Sigmoid colon (tissue), 6 donors: ENCODE measurements at regions not wholly inside any gene's neighbourhood (a gene's known extent, or its start where the extent isn't known, plus 50 kb on each side); places are given as distances from the start of the nearest gene placed in this dataset.
"Not testable (repeated sequence)": the region's sequence is repeated elsewhere in the genome, so short reads cannot be mapped to it uniquely, and the experiment has no call there.

ENCODE experiments used
- DNase-seq: peaks from one replicate; pipeline ENCODE4 v3.0.0-alpha.2; 2019
- H3K27ac ChIP-seq, 4 donors: fragments of 200-600 bp; sonication (generic); one replicate each; pipeline ENCODE4 v1.5.1; 2016 to 2019; ENCODE audit warnings: mild to moderate bottlenecking in 1 of 4
- H3K27me3 ChIP-seq, 3 donors: fragments of 200-600 bp; sonication (generic); one replicate each; pipeline ENCODE4 v1.5.1; 2019; ENCODE audit warnings: mild to moderate bottlenecking in 1 of 3
- H3K36me3 ChIP-seq, 4 donors: fragments of 200-600 bp; sonication (generic); one replicate each; pipeline ENCODE4 v1.5.1; 2016 to 2019
- H3K4me1 ChIP-seq, 4 donors: fragments of 200-600 bp; sonication (generic); one replicate each; pipeline ENCODE4 v1.5.1; 2017 to 2019
- H3K4me3 ChIP-seq, 4 donors: fragments of 200-600 bp; sonication (generic); one replicate each; pipeline ENCODE4 v1.5.1; 2017 to 2019; ENCODE audit warnings: mild to moderate bottlenecking in 2 of 4, moderate library complexity in 1 of 4
- H3K9me3 ChIP-seq, 4 donors: fragments of 200-600 bp in 3 of 4; sonication (generic) in 3 of 4; one replicate each; pipeline versions ENCODE4 v1.5.1 to v1.6.1; 2013 to 2019
- EP300 ChIP-seq, 4 donors: sonication (generic); formaldehyde crosslinking; IDR thresholded peaks; one replicate each; pipeline ENCODE4 v1.6.1; 2017; ENCODE audit warnings: antibody characterized with exemption in 4 of 4
- POLR2A ChIP-seq, 2 donors: fragments of 450-650 bp; IDR thresholded peaks; one replicate each; pipeline ENCODE4 v1.6.1; 2016; ENCODE audit warnings: antibody characterized with exemption in 2 of 2, mild to moderate bottlenecking in 2 of 2, moderate library complexity in 2 of 2
- POLR2AphosphoS5 ChIP-seq, 4 donors: sonication (generic); formaldehyde crosslinking; IDR thresholded peaks; one replicate each; pipeline ENCODE4 v1.6.1; 2017; ENCODE audit warnings: antibody characterized with exemption in 4 of 4
- WGBS, 2 donors: extraction: QIAGEN DNeasy Blood & Tissue Kit; methylation state at CpG; one replicate each; pipeline ENCODE4 v1.1.7; 2013; 5-methylcytosine and 5-hydroxymethylcytosine counted together
- intact Hi-C: fragments of 100-400 bp; cut with DNase I; formaldehyde crosslinking; loops from one replicate; pipeline ENCODE4 v1.15.1; 2023
- TF ChIP-seq, protein P1 (sequence below), 4 experiments: fragments of 450-650 bp in 3 of 4; fragments of 200-600 bp in 1 of 4; IDR thresholded peaks; one replicate each; pipeline ENCODE4 v1.5.1; 2016 to 2019; ENCODE audit warnings: antibody characterized with exemption in 4 of 4, mild to moderate bottlenecking in 3 of 4, moderate library complexity in 2 of 4
- donor health status: healthy with polysubstance abuse.
- donor health status: healthy.

DNA sequence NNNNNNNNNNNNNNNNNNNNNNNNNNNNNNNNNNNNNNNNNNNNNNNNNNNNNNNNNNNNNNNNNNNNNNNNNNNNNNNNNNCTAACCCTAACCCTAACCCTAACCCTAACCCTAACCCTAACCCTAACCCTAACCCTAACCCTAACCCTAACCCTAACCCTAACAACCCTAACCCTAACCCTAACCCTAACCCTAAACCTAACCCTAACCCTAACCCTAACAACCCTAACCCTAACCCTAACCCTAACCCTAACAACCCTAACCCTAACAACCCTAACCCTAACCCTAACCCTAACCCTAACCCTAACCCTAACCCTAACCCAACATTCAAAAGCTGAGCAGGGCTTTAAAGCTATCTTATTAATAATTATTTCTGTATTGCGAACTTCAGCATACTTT is 182.5 kb upstream of the FAM20C start:
- H3K27ac ChIP-seq, H3K9me3 ChIP-seq, DNase-seq, intact Hi-C loops, H3K27me3 ChIP-seq, H3K4me1 ChIP-seq, H3K36me3 ChIP-seq, H3K4me3 ChIP-seq: not testable (repeated sequence)
- 95% methylated on average over 1 of the region's 1 CpG; no CpG with 5 or more reads in 1 of the 2 donors for WGBS, 2 donors

DNA sequence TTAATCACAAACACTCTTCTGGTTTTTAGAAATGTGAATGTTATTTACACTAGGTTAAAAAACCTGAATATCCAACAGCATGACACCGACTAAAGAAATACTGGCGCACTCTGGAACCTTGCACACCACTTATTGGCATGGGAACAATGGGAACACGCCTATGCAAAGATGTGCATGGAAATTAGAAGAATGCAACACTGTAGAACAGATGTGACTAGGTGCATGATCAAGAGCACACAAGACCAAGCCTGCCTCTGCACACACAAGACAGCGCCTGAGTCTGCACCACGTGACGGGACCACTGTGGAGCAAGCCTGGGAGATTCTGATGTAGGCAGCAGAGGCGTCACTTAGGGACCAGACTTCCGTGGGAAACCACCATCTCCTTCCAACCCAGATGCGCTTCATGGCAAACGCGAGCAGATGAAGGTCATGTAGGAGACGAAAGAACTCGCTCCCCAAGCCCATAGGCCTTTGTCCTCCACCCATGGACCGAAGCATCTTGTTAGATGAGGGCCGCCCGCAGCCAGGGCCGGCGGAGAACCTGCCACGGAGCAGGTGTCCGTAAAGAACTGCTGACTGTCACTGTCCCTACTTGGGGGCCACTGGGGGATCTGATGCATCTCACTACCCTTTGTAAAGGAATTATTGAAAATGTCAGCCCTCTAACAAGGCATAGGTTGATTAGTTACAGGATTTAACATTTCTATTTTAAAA is 159.6 kb upstream of the FAM20C start:
- H3K4me3 ChIP-seq, H3K27me3 ChIP-seq, intact Hi-C loops, H3K9me3 ChIP-seq, DNase-seq, H3K4me1 ChIP-seq, H3K36me3 ChIP-seq, H3K27ac ChIP-seq: not testable (repeated sequence)
- 90 to 93% methylated on average over 9 to 10 of the region's 20 CpGs for WGBS, 2 donors

GRCh38 chr7:35121-35541 is 157.2 kb upstream of the FAM20C start:
- H3K27ac ChIP-seq, H3K27me3 ChIP-seq, intact Hi-C loops, H3K4me3 ChIP-seq, H3K9me3 ChIP-seq, DNase-seq, H3K36me3 ChIP-seq, H3K4me1 ChIP-seq: not testable (repeated sequence)
- WGBS, 2 donors, result 75 to 76% methylated on average over 9 of the region's 9 CpGs

GRCh38 chr7:36539-36938 is 155.8 kb upstream of the FAM20C start:
- H3K27me3 ChIP-seq, H3K36me3 ChIP-seq, DNase-seq, H3K4me1 ChIP-seq, intact Hi-C loops, H3K27ac ChIP-seq, H3K9me3 ChIP-seq, H3K4me3 ChIP-seq: not testable (repeated sequence)
- WGBS, 2 donors, result no CpG with 5 or more reads among the region's 4 CpGs

DNA sequence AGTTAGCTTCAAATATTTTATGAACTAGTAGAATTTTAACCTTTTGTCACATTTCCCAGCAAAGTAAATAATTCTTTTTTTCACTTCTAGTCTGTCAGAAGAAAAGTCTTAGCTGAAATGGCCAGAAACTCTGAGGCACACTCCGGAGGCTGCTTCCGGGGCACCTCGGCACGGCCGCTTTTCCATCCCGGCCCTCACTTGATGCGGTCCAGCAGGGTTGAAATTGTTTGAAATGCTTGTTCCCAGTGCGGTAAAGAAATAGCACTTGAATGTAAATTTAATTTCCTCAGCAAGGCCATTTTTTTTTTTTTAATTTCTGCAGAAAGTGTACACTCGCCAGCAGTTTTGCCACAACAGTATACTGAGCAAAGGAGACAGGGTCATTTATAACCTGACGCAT is 154.7 kb upstream of the FAM20C start:
- 93 to 95% methylated on average over 10 of the region's 10 CpGs for WGBS, 2 donors
- H3K9me3 ChIP-seq, H3K27ac ChIP-seq, H3K4me1 ChIP-seq, intact Hi-C loops, H3K27me3 ChIP-seq, H3K36me3 ChIP-seq, H3K4me3 ChIP-seq, DNase-seq: not testable (repeated sequence)

GRCh38 chr7:38444-38843 is 153.9 kb upstream of the FAM20C start:
- DNase-seq, H3K9me3 ChIP-seq, H3K36me3 ChIP-seq, H3K4me1 ChIP-seq, intact Hi-C loops, H3K4me3 ChIP-seq, H3K27ac ChIP-seq: not testable (repeated sequence)
- H3K27me3 ChIP-seq, result peaks cover 0 to 14% (median 0%) of the 10 kb centered on the region in 3 donors
- 48 to 69% methylated on average over 2 to 4 of the region's 4 CpGs for WGBS, 2 donors

DNA sequence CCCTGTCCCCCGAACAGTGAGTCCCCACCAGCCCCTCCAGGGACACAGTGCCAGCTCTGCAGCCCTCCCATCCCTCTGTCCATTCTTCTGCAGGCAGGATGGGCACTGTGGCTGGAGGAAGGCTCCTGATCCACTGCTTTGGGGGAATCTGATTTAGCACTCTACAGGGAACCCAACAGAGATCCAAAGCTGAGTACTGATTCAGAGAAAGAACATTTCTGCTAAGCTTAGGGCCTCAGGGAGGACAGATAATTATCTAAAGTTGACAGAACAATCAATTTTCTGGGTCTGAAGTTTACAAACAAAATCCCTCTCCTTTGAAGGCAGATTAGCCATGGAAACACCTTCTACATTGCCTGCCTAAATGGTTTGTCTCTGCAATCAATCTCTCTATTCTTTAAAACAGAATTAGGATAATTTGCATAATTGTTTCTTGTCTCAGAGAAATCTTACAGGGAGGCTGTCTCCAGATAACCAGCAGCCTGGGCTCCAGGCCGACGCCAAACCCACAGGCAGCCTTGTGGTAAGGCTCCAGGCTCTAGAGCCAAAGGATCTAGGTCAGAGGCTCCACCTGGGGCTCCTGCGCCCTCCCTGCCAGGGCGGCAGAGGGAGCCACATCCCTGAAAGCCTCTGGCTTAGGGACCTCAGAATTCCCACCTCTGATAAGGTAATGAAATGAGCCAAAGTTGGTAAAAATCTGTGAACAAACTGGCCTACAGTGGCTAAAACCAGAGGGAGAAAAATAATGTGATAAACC is 152.2 kb upstream of the FAM20C start:
- H3K4me3 ChIP-seq, intact Hi-C loops, H3K4me1 ChIP-seq, H3K36me3 ChIP-seq, H3K9me3 ChIP-seq, H3K27ac ChIP-seq: not testable (repeated sequence)
- peaks cover 0 to 19% (median 0%) of the 10 kb centered on the region in 3 donors for H3K27me3 ChIP-seq
- peak; percentile 52 for DNase-seq
- 35 to 63% methylated on average over 4 of the region's 5 CpGs for WGBS, 2 donors

DNA sequence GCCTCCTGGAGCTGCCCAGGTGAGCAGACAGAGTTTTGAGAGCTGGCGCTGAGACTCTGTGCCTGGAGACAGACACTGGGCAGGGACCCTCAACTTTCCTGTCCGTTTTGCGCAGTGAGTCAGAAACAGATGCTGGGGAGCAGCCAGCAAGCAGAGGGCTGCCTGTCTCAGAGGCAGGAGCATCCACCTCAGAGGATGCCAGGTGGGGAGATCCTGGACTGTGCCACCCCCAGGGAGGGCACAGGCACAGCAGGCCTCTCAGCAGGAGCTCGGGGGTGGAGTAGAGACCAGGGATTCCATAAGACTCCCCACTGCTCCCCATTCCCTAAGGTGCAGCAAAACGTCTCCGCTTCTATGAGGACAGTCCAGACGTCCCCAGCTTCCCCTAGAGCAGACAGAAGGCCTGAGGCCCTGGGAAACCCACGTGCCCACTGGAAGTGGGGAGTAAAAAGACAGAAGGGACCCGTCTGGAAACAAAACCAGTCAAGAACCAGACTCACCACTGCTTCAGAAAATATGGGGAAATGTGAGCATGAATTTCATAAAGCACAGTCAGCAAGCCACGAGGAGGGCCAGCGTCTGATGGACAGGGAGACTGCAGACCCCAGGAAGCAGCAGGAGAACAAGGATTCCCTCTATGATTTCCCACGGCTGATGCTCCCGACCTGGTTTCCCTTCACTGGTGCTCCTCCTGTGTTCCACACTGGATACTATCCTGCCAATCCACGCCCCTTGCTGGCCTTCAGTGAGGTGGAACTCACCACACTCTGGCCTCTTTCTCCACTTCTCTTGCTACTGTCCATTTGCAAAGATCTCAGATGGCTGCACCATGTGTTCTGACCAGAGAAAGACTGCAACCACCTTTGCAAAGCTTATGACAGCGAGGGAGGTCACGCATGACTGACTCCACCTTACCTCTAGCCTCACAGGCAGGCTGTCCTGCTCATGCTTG is 151.3 kb upstream of the FAM20C start:
- no peak overlapping the region for H3K27ac ChIP-seq
- no peaks in the 10 kb centered on the region for H3K4me1 ChIP-seq
- intact Hi-C loops, result no loop called here
- peaks cover 0 to 19% (median 0%) of the 10 kb centered on the region in 3 donors for H3K27me3 ChIP-seq
- DNase-seq, result peak; percentile 44
- no peaks in the 10 kb centered on the region for H3K9me3 ChIP-seq
- H3K36me3 ChIP-seq, result no peaks in the 10 kb centered on the region
- WGBS, 2 donors, result 77 to 84% methylated on average over 16 of the region's 16 CpGs
- no peak for TF ChIP-seq POLR2A (IDR thresholded peaks at IDR 0.05)
- TF ChIP-seq POLR2AphosphoS5 (IDR thresholded peaks at IDR 0.05), result no peak
- TF ChIP-seq EP300 (IDR thresholded peaks at IDR 0.05), result no peak
- TF ChIP-seq, protein P1, sequence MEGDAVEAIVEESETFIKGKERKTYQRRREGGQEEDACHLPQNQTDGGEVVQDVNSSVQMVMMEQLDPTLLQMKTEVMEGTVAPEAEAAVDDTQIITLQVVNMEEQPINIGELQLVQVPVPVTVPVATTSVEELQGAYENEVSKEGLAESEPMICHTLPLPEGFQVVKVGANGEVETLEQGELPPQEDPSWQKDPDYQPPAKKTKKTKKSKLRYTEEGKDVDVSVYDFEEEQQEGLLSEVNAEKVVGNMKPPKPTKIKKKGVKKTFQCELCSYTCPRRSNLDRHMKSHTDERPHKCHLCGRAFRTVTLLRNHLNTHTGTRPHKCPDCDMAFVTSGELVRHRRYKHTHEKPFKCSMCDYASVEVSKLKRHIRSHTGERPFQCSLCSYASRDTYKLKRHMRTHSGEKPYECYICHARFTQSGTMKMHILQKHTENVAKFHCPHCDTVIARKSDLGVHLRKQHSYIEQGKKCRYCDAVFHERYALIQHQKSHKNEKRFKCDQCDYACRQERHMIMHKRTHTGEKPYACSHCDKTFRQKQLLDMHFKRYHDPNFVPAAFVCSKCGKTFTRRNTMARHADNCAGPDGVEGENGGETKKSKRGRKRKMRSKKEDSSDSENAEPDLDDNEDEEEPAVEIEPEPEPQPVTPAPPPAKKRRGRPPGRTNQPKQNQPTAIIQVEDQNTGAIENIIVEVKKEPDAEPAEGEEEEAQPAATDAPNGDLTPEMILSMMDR (IDR thresholded peaks at IDR 0.05), result no peak
- H3K4me3 ChIP-seq, result no peak overlapping the region
